ENCODE measurements at regions not wholly inside any gene's neighbourhood (a gene's known extent, or its start where the extent isn't known, plus 50 kb on each side); places are given as distances from the start of the nearest gene placed in this dataset.

- no peaks in the 10 kb centered on the region for H3K27me3 ChIP-seq (ENCODE audit: control insufficient read depth, insufficient read depth, low read length)
- no peaks in the 10 kb centered on the region for H3K9me3 ChIP-seq (ENCODE audit: control insufficient read depth, insufficient read depth, low read depth, low read length)
- H3K4me3 ChIP-seq (replicated peaks in 1 of 4; ENCODE audit: control extremely low read depth in 1 of 4, insufficient read depth in 1 of 4, low read depth in 3 of 4, low read length in 4 of 4), result no peak overlapping the region
- no peak overlapping the region for H3K9ac ChIP-seq (ENCODE audit: insufficient read depth, low read length)
- H4K20me1 ChIP-seq (ENCODE audit: control insufficient read depth, extremely low read depth, insufficient read depth, low read length), result no peaks in the 10 kb centered on the region
- H2AFZ ChIP-seq (ENCODE audit: low read length), result no peak overlapping the region
- no peak for DNase-seq (ENCODE audit: low read depth in 2 of 2)
- H3K4me1 ChIP-seq (ENCODE audit: control insufficient read depth, extremely low read depth, insufficient read depth, low read length), result no peaks in the 10 kb centered on the region
- H3K4me2 ChIP-seq (ENCODE audit: extremely low read depth, insufficient read depth, low read length), result no peak overlapping the region
- no peak overlapping the region for H3K27ac ChIP-seq (ENCODE audit: insufficient read depth, low read length)
- TF ChIP-seq EZH2 (IDR thresholded peaks at IDR 0.05; ENCODE audit: low read length, missing control alignments) (no peak), CTCF (conservative IDR thresholded peaks at IDR 0.05 in 1 of 2, IDR thresholded peaks at IDR 0.05 in 1 of 2; ENCODE audit: low read depth in 1 of 2, low read length in 2 of 2) (no peak)
- no peaks in the 10 kb centered on the region for H3K79me2 ChIP-seq (ENCODE audit: control insufficient read depth, insufficient read depth, low read length)
- no peaks in the 10 kb centered on the region for H3K36me3 ChIP-seq (ENCODE audit: control insufficient read depth, insufficient read depth, low read length)
Observed at GRCh38 chr5:5666369-5666768, 243.9 kb downstream of the ICE1 start.

DNA sequence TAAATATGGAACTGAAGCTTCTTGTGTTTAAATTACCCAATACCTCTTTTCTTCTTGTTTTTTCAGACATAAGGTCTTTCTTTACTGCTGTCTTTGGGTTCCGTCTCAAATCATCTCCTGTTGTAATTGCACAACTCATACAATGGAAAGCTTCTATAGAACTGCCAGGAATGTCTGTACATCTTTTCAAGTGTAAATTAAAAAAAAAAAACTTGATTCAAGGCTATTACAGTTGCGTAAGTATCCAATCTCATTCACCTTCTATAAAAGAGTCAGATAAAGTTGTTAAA lies 243.5 kb downstream of the ICE1 start:
- Histone ChIP-seq H3K9me3 (ENCODE audit: control insufficient read depth, insufficient read depth, low read depth, low read length) (no peaks in the 10 kb centered on the region), H2AFZ (ENCODE audit: low read length) (no peak overlapping the region), H3K27me3 (ENCODE audit: control insufficient read depth, insufficient read depth, low read length) (no peaks in the 10 kb centered on the region), H3K36me3 (ENCODE audit: control insufficient read depth, insufficient read depth, low read length) (no peaks in the 10 kb centered on the region), H3K9ac (ENCODE audit: insufficient read depth, low read length) (no peak overlapping the region), H3K4me2 (ENCODE audit: extremely low read depth, insufficient read depth, low read length) (no peak overlapping the region), H3K4me3 (replicated peaks in 1 of 4; ENCODE audit: control extremely low read depth in 1 of 4, insufficient read depth in 1 of 4, low read depth in 3 of 4, low read length in 4 of 4) (no peak overlapping the region), H4K20me1 (ENCODE audit: control insufficient read depth, extremely low read depth, insufficient read depth, low read length) (no peaks in the 10 kb centered on the region), H3K4me1 (ENCODE audit: control insufficient read depth, extremely low read depth, insufficient read depth, low read length) (no peaks in the 10 kb centered on the region), H3K79me2 (ENCODE audit: control insufficient read depth, insufficient read depth, low read length) (no peaks in the 10 kb centered on the region), H3K27ac (ENCODE audit: insufficient read depth, low read length) (no peak overlapping the region)
- no peak for TF ChIP-seq CTCF (conservative IDR thresholded peaks at IDR 0.05 in 1 of 2, IDR thresholded peaks at IDR 0.05 in 1 of 2; ENCODE audit: low read depth in 1 of 2, low read length in 2 of 2)
- TF ChIP-seq EZH2 (IDR thresholded peaks at IDR 0.05; ENCODE audit: low read length, missing control alignments), result no peak
- DNase-seq (ENCODE audit: low read depth in 2 of 2), result no peak

- H2AFZ ChIP-seq (ENCODE audit: low read length), result no peak overlapping the region
- H3K9ac ChIP-seq (ENCODE audit: insufficient read depth, low read length), result no peak overlapping the region
- no peaks in the 10 kb centered on the region for H3K79me2 ChIP-seq (ENCODE audit: control insufficient read depth, insufficient read depth, low read length)
- H3K4me2 ChIP-seq (ENCODE audit: extremely low read depth, insufficient read depth, low read length), result no peak overlapping the region
- H3K27me3 ChIP-seq (ENCODE audit: control insufficient read depth, insufficient read depth, low read length), result no peaks in the 10 kb centered on the region
- no peaks in the 10 kb centered on the region for H3K9me3 ChIP-seq (ENCODE audit: control insufficient read depth, insufficient read depth, low read depth, low read length)
- H4K20me1 ChIP-seq (ENCODE audit: control insufficient read depth, extremely low read depth, insufficient read depth, low read length), result no peaks in the 10 kb centered on the region
- no peaks in the 10 kb centered on the region for H3K4me1 ChIP-seq (ENCODE audit: control insufficient read depth, extremely low read depth, insufficient read depth, low read length)
- H3K4me3 ChIP-seq (replicated peaks in 1 of 4; ENCODE audit: control extremely low read depth in 1 of 4, insufficient read depth in 1 of 4, low read depth in 3 of 4, low read length in 4 of 4), result no peak overlapping the region
- no peak overlapping the region for H3K27ac ChIP-seq (ENCODE audit: insufficient read depth, low read length)
- DNase-seq (ENCODE audit: low read depth in 2 of 2), result peak in 1 of 2 donors; percentile 23
- TF ChIP-seq CTCF (conservative IDR thresholded peaks at IDR 0.05 in 1 of 2, IDR thresholded peaks at IDR 0.05 in 1 of 2; ENCODE audit: low read depth in 1 of 2, low read length in 2 of 2) (no peak), EZH2 (IDR thresholded peaks at IDR 0.05; ENCODE audit: low read length, missing control alignments) (no peak)
- no peaks in the 10 kb centered on the region for H3K36me3 ChIP-seq (ENCODE audit: control insufficient read depth, insufficient read depth, low read length)
Observed at GRCh38 chr5:5665225-5666075, 243.0 kb downstream of the ICE1 start.

Measured in fibroblast of lung (primary cell).